Activated T-helper 2 cell treated with anti-CD3 and anti-CD28 coated beads, Interferon-gamma antibody, Interleukin-2, Interleukin-4, amounts not matched to agents 10 μg/mL and 5 μg/mL and 100 μg/mL, durations not matched to agents 14 hours and 24 hours and 36 hours (primary cell): ENCODE measurements at regions not wholly inside any gene's neighbourhood (a gene's known extent, or its start where the extent isn't known, plus 50 kb on each side); places are given as distances from the start of the nearest gene placed in this dataset.

Experiments used
- DNase-seq: peaks from one replicate; pipeline ENCODE4 v3.0.0; 2021; ENCODE audit warnings: low spot score
- H3K27ac Mint-ChIP-seq: one replicate; pipeline ENCODE4 v1.8.0; 2021; ENCODE audit warnings: mixed read lengths
- H3K27me3 Mint-ChIP-seq: one replicate; pipeline ENCODE4 v1.8.0; 2021; ENCODE audit warnings: low read depth, mixed read lengths
- H3K36me3 Mint-ChIP-seq: one replicate; pipeline ENCODE4 v1.8.0; 2021; ENCODE audit warnings: low read depth, mixed read lengths
- H3K4me1 Mint-ChIP-seq: one replicate; pipeline ENCODE4 v1.8.0; 2021; ENCODE audit warnings: low read depth, mixed read lengths
- H3K4me3 Mint-ChIP-seq: one replicate; pipeline ENCODE4 v1.8.0; 2021; ENCODE audit warnings: low read depth, mild to moderate bottlenecking, moderate library complexity, mixed read lengths
- H3K9me3 Mint-ChIP-seq: one replicate; pipeline ENCODE4 v1.8.0; 2021; ENCODE audit warnings: mixed read lengths
- intact Hi-C: fragments of 100-400 bp; cut with micrococcal nuclease; formaldehyde crosslinking; loops from one replicate; pipeline ENCODE4 v1.15.1; 2023

- Mint-ChIP-seq H3K4me1 (no peaks in the 10 kb centered on the region), H3K9me3 (no peaks in the 10 kb centered on the region), H3K27ac (no peak overlapping the region), H3K27me3 (peaks cover 4% of the 10 kb centered on the region), H3K36me3 (no peaks in the 10 kb centered on the region), H3K4me3 (no peak overlapping the region)
- intact Hi-C loops, result loop anchor here (1.0 kb wide), 1 partner anchor 571 kb away; no protein-coding TSS in a partner anchor
- DNase-seq, result no peak
These were observed 1074.9 kb downstream of the FAM181B start for GRCh38 chr11:81658722-81659121.

GRCh38 chr11:81655351-81655750 lies 1078.3 kb downstream of the FAM181B start:
- Mint-ChIP-seq H3K4me3 (no peak overlapping the region), H3K36me3 (no peaks in the 10 kb centered on the region), H3K27me3 (peaks cover 4% of the 10 kb centered on the region), H3K4me1 (no peaks in the 10 kb centered on the region), H3K9me3 (no peaks in the 10 kb centered on the region), H3K27ac (no peak overlapping the region)
- DNase-seq, result no peak
- intact Hi-C loops, result no loop called here

GRCh38 chr11:81647374-81647773 lies 1086.3 kb downstream of the FAM181B start:
- no peak overlapping the region for H3K27ac Mint-ChIP-seq
- no peaks in the 10 kb centered on the region for H3K4me1 Mint-ChIP-seq
- intact Hi-C loops, result loop anchor here (5.0 kb wide), 1 partner anchor 390 kb away; no protein-coding TSS in a partner anchor
- no peak for DNase-seq
- H3K27me3 Mint-ChIP-seq, result peaks cover 14% of the 10 kb centered on the region
- H3K9me3 Mint-ChIP-seq, result no peaks in the 10 kb centered on the region
- no peak overlapping the region for H3K4me3 Mint-ChIP-seq
- H3K36me3 Mint-ChIP-seq, result no peaks in the 10 kb centered on the region

GRCh38 chr11:81644239-81644840 lies 1089.3 kb downstream of the FAM181B start:
- Mint-ChIP-seq H3K36me3 (no peaks in the 10 kb centered on the region), H3K27ac (no peak overlapping the region), H3K4me1 (no peaks in the 10 kb centered on the region), H3K4me3 (no peak overlapping the region), H3K27me3 (peaks cover 14% of the 10 kb centered on the region), H3K9me3 (no peaks in the 10 kb centered on the region)
- no peak for DNase-seq
- intact Hi-C loops, result loop anchor here (1.0 to 5.0 kb wide), 2 partner anchors 585 to 1053 kb away; no protein-coding TSS in a partner anchor

GRCh38 chr11:81634483-81634882 lies 1099.2 kb downstream of the FAM181B start:
- Mint-ChIP-seq H3K36me3 (no peaks in the 10 kb centered on the region), H3K4me3 (no peak overlapping the region), H3K27ac (no peak overlapping the region)

DNA sequence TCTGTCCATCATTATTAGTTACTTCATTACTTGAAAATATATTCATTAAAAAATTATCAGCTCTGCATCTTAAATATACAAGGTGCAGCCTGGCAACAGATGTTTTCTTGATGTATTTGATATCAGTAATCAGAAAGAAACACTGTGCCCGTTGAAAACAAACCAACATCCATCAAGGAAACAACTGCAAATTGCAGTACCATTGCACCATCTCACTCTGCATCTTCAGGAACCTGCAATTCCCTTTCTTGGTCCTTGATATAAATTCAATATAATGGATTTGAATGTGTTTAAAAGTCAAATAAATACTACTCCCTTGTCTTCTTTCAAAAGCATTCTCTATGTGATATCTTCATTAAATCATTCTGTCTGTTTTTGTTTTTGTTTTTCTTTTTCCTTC lies 1131.2 kb downstream of the FAM181B start:
- intact Hi-C loops, result no loop called here
- Mint-ChIP-seq H3K9me3 (no peaks in the 10 kb centered on the region), H3K27ac (no peak overlapping the region), H3K4me1 (no peaks in the 10 kb centered on the region), H3K36me3 (no peaks in the 10 kb centered on the region), H3K27me3 (no peaks in the 10 kb centered on the region), H3K4me3 (no peak overlapping the region)
- DNase-seq, result no peak

More at GRCh38 chr11:81634483-81634882, 1099.2 kb downstream of the FAM181B start:
- Mint-ChIP-seq H3K27me3 (no peaks in the 10 kb centered on the region), H3K9me3 (no peaks in the 10 kb centered on the region), H3K4me1 (no peaks in the 10 kb centered on the region)
- intact Hi-C loops, result no loop called here
- DNase-seq, result no peak

DNA sequence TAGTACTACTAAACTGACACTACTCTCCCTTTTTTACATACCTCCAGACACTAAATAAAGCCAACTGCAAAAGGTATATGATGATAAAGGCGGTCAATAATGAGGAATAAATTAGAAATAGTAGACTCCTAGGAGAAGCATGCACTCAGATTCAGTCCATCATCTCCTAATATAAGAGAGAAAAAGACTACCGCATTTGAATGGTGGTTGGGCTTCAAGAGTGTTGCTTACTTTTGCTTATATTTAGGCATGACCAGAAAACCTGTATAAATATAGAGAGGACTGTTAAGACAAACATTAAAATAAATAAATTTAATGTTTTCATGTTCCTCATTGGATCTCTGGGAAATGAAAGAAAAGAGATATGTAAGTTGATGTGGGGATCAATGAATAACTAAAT lies 1137.0 kb downstream of the FAM181B start:
- Mint-ChIP-seq H3K27me3 (no peaks in the 10 kb centered on the region), H3K27ac (no peak overlapping the region), H3K4me3 (no peak overlapping the region), H3K4me1 (no peaks in the 10 kb centered on the region), H3K36me3 (no peaks in the 10 kb centered on the region), H3K9me3 (no peaks in the 10 kb centered on the region)
- DNase-seq, result no peak
- intact Hi-C loops, result no loop called here

GRCh38 chr11:81585390-81585933 lies 1148.2 kb downstream of the FAM181B start:
- no peak for DNase-seq
- H3K36me3 Mint-ChIP-seq, result no peaks in the 10 kb centered on the region
- peaks cover 2% of the 10 kb centered on the region for H3K4me1 Mint-ChIP-seq
- no peaks in the 10 kb centered on the region for H3K27me3 Mint-ChIP-seq
- intact Hi-C loops, result no loop called here
- no peak overlapping the region for H3K4me3 Mint-ChIP-seq
- no peak overlapping the region for H3K27ac Mint-ChIP-seq
- no peaks in the 10 kb centered on the region for H3K9me3 Mint-ChIP-seq

DNA sequence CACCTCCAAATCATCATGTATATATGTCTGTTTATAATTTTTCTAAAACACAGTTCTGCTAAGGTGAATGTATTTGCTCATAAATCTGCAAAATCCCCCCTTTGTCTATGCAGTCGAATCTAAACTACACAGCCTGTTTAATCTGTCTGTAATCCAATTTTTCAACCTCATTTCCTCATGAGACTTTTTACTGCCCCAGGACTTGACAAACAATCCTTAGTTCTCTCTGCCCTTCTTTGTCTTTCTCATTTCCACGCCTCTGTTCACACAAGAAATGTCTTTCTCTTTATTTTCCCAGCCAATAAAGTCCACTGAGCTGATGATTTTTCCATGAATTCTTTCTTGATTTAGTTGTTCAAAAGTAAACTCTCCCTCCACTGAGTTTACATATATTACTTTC lies 1154.3 kb downstream of the FAM181B start:
- H3K4me3 Mint-ChIP-seq, result no peak overlapping the region
- DNase-seq, result no peak
- H3K36me3 Mint-ChIP-seq, result no peaks in the 10 kb centered on the region
- no peaks in the 10 kb centered on the region for H3K4me1 Mint-ChIP-seq
- no peaks in the 10 kb centered on the region for H3K27me3 Mint-ChIP-seq
- intact Hi-C loops, result no loop called here
- H3K9me3 Mint-ChIP-seq, result no peaks in the 10 kb centered on the region
- H3K27ac Mint-ChIP-seq, result no peak overlapping the region

GRCh38 chr11:81578571-81578970 lies 1155.1 kb downstream of the FAM181B start:
- no peak overlapping the region for H3K4me3 Mint-ChIP-seq
- H3K27me3 Mint-ChIP-seq, result no peaks in the 10 kb centered on the region
- no peaks in the 10 kb centered on the region for H3K36me3 Mint-ChIP-seq
- H3K27ac Mint-ChIP-seq, result no peak overlapping the region
- no peaks in the 10 kb centered on the region for H3K4me1 Mint-ChIP-seq
- DNase-seq, result no peak
- H3K9me3 Mint-ChIP-seq, result no peaks in the 10 kb centered on the region
- intact Hi-C loops, result no loop called here

DNA sequence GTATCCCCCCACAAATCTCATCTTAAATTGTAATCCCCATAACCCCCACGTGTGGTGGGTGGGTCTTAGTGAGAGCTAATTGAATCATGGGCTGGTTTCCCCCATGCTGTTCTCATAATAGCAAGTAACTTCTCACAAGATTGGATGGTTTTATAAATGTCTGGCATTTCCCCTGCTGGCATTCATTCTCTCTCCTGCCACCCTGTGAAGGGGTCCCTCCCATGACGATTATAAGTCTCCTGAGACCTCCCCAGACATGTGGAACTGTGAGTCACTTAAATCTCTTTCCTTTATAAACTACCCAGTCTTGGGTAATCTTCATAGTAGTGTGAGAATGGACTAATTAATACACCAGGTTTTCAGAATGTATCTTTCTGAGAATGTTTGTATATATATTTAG lies 1159.4 kb downstream of the FAM181B start:
- H3K4me1 Mint-ChIP-seq, result no peaks in the 10 kb centered on the region
- no peak for DNase-seq
- no peaks in the 10 kb centered on the region for H3K9me3 Mint-ChIP-seq
- intact Hi-C loops, result no loop called here
- H3K36me3 Mint-ChIP-seq, result no peaks in the 10 kb centered on the region
- no peak overlapping the region for H3K4me3 Mint-ChIP-seq
- H3K27me3 Mint-ChIP-seq, result no peaks in the 10 kb centered on the region
- no peak overlapping the region for H3K27ac Mint-ChIP-seq

DNA sequence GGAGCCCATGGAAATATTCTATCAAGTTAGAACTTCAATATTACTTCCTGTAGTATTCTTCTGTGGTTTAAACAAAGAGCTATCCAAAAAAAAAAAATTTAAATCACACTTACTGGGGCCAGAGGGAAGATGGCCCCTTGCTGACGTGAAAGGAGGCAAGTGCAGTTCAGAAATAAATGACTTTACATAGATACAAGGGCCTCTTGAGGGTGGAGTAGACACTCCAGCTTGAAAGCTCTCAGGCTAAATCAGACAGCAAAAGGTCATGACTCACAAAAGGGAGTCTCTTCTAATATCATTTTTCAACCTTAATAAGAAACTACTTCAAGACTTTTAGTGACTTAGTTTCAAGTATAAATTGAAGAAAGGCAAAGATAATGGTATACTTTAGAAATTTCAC lies 1160.3 kb downstream of the FAM181B start:
- no peaks in the 10 kb centered on the region for H3K4me1 Mint-ChIP-seq
- intact Hi-C loops, result no loop called here
- no peak for DNase-seq
- no peaks in the 10 kb centered on the region for H3K9me3 Mint-ChIP-seq
- no peak overlapping the region for H3K27ac Mint-ChIP-seq
- no peaks in the 10 kb centered on the region for H3K36me3 Mint-ChIP-seq
- no peak overlapping the region for H3K4me3 Mint-ChIP-seq
- H3K27me3 Mint-ChIP-seq, result no peaks in the 10 kb centered on the region

- intact Hi-C loops, result no loop called here
- H3K4me3 Mint-ChIP-seq, result no peak overlapping the region
- H3K27me3 Mint-ChIP-seq, result no peaks in the 10 kb centered on the region
- no peaks in the 10 kb centered on the region for H3K36me3 Mint-ChIP-seq
- no peak overlapping the region for H3K27ac Mint-ChIP-seq
- no peaks in the 10 kb centered on the region for H3K9me3 Mint-ChIP-seq
- H3K4me1 Mint-ChIP-seq, result no peaks in the 10 kb centered on the region
- no peak for DNase-seq
These were observed 1163.0 kb downstream of the FAM181B start for GRCh38 chr11:81570669-81571068.
